Epithelial cell of prostate (primary cell): ENCODE measurements at regions not wholly inside any gene's neighbourhood (a gene's known extent, or its start where the extent isn't known, plus 50 kb on each side); places are given as distances from the start of the nearest gene placed in this dataset.

Source experiments
- DNase-seq: peaks from one replicate; pipeline ENCODE4 v3.0.0-alpha.2; 2011; ENCODE audit warnings: low read depth, low spot score
- H3K27ac ChIP-seq: fragments of 450-650 bp; 2 replicates; pipeline ENCODE4 v1.5.1; 2017; ENCODE audit warnings: mild to moderate bottlenecking

DNA sequence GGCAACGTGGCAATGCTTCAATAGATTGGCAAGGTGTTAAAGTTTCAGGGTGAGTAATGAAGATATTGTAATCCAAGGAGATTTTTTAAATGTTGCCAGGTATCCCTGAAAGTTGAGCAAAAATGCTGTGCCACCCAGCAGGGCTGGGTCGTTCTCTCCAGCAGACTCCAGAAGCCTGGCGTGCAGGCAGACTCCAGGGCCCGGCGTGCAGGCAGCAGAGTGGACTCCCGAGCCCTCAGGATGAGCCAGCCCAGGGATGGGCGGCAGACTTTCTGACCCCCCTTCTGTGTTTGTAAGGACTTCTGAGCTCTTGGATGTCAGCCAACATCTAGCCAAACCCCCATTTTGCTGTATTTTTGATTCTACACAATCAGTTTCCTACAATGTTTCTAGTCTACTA, 289.1 kb downstream of the ZNF516 start:
- H3K27ac ChIP-seq, result no peak overlapping the region
- no peak for DNase-seq

DNA sequence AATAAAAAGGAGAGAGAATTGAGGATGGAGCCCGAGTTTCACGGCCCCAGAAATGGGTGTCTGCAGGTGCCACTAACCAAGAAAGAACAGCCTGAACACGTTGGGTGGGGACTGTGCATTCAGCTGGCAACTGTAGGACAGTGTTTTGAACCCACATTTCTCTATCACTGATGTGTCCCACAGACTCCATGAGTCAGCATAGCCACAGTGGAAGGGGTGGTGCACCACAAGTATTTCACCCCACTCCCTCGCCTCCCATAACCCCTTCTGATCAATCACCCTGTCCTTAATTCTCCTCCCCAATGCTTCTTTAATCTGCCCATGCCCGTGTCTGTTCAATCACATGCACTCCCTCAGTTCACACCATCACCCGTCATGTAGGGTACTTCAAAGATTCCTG, 291.5 kb downstream of the ZNF516 start:
- DNase-seq, result no peak

DNA sequence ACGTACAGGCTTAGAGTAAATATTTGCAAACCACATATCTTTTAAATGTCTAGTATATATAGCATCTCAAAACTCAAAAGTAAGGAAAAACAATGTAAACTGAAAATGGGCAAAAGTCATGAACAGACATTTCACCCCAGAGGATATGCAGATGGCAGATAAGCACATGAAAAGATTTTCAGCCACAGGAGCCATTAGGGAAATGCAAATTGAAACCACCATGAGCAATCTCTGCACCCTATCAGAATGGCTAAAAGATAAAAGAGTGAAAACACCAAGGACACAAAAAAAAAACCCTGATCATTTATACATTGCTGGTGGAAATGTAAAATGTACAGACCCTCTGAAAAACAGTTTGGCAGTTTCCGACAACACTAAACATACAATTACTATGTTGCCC, 292.7 kb downstream of the ZNF516 start:
- H3K27ac ChIP-seq, result no peak overlapping the region
- DNase-seq, result no peak

More for the DNA sequence above, 291.5 kb downstream of the ZNF516 start:
- no peak overlapping the region for H3K27ac ChIP-seq

DNA sequence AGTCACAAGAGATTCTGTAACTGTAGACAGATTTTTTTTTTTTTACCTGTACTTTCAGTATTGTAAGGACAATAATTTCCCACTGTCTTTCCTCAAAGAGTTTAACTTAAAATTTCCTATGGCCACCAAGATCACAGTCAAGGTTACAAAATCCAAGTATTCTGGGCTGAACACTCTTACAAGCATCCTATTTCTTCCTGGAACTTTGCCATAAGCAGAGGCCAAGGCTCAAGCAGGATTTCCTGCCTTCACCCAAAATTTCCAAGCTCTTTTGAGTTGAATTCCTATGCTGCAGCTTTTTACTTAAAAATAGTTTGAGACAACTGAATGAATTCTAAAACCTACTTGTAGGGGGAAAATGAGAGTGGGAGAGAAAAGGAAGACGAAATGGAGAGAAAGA, 299.4 kb downstream of the ZNF516 start:
- H3K27ac ChIP-seq, result no peak overlapping the region
- no peak for DNase-seq

DNA sequence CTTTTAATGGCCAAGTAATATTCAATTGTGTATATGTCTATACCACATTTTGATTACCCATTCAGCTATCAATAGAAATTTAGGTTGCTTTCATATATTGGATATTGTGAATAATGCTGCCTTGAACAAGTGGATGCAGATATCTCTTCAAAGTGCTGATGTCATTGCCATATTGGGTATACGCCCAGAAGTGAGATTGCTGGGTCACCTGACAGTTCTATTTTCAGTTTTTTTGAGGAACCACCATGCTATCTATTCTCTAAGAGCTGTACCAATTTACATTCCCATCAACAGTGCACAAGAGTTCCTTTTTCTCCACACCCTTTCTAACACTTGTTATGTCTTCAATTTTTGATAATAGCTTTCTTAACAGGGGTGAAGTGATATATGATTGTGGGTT, 306.9 kb downstream of the ZNF516 start:
- DNase-seq, result no peak
- H3K27ac ChIP-seq, result no peak overlapping the region

DNA sequence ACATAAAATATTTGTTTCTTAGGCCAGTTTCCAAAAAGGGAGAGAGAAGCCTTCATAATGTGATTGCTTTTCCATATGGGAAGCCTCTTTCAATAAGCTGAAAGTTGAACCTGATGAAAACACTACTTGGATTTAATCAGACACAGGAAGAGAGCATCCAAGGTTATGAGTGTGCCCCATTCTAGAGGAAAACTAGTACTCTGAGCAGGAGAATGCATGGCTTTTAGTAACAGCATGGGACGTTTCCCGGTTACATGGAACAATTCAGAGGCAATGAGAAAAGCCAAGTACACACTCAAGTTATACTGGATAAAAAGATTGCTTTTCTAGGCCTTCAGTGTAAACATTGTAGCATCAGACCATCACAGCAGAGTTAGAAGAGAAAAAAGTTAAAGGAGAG, 315.8 kb downstream of the ZNF516 start:
- no peak for DNase-seq
- no peak overlapping the region for H3K27ac ChIP-seq

DNA sequence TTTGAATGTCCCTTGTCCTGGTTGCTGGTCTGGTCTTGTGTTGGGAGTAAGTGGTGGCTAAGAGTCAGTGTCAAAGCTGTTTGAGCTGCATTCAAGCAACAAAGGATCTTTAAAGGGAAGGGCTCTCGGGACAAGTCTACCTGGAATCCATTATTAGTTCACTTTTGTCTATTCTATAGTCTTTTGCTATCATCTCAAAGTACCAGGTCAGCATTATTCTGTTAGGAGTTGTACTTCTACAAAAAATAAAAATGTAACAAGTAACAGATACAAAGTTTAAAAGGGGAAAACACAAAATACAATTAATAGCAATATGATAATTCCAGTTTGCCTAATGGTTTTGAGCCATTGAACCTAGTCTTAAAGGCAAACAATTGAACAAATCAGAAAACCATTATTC, 317.9 kb downstream of the ZNF516 start:
- no peak for DNase-seq
- no peak overlapping the region for H3K27ac ChIP-seq

DNA sequence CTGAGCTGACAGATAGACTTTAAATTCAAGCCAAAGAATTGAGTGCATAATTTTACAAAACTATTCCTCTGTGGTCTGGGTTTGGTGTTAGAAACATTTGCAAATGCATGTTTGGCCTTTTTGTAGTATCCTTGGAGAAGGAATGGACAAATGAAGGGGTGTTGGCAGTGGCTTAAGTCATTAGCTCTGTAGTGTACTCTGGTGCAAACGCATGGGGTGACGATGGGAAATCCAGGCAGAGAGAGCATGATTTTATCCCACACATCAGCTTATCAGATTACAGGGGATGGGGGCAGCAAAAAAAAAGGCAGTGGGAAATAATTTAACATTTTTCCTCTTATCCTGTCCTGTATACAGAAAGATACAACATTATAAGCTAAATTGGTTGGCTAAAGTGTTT, 320.6 kb downstream of the ZNF516 start:
- H3K27ac ChIP-seq, result no peak overlapping the region
- no peak for DNase-seq

DNA sequence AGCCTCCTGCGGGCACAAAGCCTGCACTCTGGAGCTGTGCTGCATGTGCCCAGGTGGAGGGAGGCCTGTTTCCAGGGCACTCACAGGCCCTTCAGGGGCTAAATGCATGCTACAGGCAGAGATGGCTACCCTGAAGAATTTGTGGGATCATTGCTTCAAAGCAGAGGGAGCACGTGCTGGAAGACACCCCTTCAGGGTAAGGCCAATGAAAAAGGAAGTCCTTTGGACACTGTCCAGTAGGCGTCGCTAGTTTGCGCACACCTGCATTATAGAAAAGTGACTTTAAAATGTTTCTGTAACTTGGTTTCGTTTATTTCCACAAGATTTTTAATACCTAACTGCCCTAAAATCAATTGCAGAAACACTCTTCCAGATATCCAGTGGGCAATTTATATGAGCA, 325.3 kb downstream of the ZNF516 start:
- DNase-seq, result no peak
- no peak overlapping the region for H3K27ac ChIP-seq

DNA sequence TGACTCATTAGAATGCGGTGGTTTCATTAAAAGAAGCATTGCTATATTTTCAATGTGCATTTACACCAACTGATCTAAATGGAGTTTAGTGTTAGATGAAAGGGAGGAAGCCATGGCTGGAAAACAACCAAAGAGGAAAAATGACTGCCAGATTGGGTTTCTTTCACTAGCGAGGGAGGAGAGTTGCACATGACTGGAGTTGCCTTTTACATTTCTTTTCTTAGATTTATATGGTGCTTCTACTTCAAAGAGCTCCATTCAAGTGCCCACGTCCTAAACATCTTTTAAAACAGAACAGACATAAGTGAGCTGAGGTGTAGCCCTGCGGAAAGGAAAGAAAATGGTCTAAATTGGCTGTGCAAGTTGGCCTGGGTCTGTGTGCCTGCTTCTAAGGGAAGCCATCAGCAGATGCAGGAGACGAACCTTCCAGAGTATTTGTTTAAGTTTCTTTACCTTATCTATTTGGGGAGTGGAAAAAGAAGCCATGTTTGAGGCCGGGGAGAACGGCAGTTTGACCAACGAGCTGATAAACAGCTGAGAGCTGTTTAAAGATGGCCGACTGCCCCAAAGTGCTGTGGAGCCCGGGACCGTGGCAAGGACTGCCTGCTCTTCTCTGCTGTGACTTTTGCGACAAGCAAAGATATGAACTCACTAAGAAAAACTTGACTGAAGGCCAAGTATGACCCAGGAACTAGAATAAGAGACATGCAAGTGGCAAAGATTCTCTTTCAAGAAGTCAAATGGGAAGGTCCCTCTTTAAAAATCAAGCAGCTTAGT, 327.0 kb downstream of the ZNF516 start:
- no peak overlapping the region for H3K27ac ChIP-seq
- DNase-seq, result no peak

DNA sequence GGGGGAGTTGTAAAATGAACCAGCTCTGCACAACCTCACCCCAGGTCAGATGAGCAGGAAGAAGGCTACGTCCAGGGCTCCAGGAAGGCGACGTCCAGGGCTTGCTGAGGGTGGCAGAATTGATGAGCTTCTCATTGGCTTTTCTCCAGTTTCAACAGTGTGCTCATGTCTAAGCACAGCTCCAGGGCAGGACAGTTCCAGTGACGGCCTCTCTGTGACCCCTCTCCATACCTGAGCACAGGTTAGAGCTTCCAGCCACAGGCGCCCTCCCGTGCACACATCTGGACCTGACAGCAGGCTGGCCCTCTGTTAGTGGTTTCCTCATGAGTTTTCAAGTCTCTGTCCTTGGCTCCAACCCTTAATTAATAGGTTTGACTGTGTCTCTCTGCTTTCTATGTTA, 327.6 kb downstream of the ZNF516 start:
- H3K27ac ChIP-seq, result no peak overlapping the region
- no peak for DNase-seq

DNA sequence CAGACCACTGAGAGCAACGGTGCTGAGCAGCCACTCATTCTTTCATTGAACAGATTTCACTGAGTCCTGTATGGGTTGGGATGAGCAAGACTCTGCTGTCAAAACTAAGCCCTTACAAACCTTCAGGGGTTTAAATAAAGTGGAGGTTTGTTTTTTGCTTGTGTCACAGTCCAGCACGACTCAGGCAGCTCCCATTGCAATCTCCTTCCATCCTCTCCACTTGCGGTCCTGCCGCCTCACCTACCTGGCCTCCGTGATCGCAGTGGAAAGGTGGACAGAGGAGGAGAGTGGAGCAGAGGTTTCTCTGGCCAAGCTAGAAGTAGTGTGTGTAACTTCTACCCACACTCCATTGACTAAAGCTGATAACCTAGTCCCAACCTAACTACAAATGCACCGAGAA, 332.2 kb downstream of the ZNF516 start:
- no peak overlapping the region for H3K27ac ChIP-seq
- DNase-seq, result no peak

DNA sequence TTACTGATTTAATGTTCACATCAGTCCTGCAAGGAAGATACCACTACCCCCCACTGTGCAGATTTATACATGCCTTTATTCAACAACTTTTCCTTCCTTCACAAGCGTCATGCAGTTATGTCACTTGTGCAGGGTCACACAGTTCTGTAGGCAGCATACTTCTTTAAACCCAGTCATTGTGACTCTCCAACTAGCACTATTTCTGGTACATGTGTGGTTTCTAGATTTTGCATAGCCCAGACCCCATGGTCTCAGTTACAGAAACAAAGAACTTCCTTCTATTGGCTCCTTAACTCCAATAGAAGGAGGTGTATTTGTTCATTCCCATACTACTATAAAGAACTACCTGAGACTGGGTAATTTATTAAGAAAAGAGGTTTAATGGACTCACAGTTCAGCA, 333.1 kb downstream of the ZNF516 start:
- DNase-seq, result no peak
- H3K27ac ChIP-seq, result no peak overlapping the region

DNA sequence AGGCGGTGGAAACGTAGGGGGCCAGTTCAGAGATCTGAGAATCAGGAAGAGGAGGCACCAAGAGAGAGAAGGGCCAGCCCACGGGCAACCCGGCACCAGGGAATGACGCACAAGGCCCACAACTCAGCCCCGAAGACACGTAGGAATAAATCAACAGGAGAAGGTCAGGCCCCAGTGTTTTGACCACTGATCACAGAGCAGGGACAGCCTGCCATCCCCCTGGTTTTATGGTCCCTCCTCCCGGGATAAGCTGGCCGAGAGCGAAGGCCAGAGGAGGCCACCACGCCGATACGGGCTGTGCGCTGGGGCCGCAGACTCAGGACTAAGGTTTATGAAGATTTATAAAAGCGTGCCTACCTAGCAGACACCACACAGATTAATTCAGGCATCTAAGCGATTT, 341.4 kb downstream of the ZNF516 start:
- DNase-seq, result no peak
- H3K27ac ChIP-seq, result no peak overlapping the region

DNA sequence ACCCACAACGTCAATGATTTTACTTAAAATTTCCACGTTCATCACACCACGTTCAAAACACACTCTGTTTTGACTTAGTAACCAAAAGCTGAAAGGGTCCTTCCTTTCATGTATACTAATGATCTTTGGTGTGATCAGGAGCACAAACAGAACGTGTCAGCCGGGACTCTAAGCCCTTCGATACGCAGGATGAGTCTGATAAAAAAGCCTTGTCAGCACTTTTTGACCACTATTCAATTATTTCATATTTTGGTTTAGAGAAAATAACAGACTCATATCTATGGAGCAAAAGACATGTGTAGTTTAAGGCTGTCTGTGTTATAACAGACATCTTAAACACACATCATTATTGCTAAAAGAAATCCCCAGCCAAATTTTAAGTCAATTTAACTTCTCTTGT, 345.3 kb downstream of the ZNF516 start:
- DNase-seq, result no peak
- no peak overlapping the region for H3K27ac ChIP-seq

DNA sequence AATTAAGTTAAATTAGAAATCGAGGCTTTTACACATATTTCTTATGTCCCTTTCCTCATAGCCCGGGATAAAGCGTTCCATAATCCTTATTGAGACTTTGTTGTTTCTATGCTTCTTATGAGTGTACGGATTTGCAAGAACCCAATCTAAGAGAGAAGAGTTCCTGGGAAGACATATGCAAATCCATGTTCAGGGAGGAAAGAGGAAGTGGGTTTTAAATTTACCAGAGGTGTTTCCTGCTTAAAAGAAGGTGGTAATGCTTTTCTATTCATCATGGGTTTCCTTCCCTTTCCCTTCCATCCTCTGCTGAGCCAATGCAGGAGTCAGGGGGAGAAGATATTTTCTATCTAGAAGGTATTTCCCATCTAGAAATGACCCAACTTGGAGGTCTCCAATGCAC, 345.8 kb downstream of the ZNF516 start:
- H3K27ac ChIP-seq, result no peak overlapping the region
- DNase-seq, result no peak

DNA sequence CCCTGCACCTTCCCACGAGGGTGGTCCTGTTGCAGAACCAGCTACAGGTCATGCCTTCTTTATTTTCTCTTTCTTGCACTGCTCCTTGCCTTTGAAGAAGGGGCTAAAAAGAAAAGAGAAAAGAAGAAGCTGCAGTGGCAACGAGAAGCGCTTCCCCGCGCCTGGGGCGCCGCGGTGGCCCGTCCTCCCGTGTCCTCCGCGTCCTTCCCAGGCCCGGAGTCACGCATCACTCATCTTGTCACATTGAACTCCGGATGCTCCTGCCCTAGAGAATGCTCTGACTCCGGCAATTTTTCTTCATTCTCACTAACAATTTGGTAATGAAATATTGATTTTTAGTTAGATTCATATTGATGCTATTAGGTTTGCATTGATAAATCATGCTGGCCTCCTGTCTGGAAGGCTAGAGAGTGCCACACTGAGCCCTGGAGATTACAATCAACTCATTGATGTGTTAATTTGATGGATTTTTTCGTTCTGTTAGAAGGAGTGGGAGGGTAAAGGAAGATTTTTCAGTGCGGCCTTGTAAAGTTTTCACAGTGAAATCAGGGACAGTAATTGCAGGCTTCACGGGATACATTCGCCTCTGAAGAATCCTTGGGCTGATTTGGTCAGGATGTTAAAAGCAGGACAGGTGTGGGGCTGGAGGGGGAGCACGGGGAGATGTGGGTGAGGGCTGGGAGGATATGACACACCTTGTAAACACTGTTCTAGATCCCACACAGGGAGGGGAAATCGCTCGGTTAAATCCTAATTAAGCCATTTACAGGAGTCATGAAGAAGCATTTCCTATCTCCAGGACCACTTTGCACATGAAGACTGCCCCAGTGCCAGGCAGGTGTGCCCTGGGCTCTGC, 349.3 kb downstream of the ZNF516 start:
- no peak overlapping the region for H3K27ac ChIP-seq

DNA sequence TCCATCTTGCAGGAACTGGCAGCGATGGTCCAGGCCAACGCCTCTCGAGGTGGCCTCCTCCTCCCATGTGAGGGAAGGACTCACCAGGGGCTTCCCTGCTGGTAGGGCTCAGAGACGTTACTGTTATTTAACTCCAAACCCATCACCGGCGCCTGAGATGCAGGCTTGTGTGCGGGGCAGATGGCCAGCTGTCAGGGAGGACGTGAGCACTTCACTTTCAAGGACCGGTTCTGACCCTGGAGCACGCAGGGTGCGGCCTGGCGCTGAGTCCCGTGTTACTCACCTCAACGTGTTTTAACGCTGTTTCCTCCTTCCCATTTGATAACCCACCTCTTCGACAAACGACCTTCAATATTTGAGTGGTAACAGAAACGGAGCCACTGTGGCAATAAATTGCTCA, 350.2 kb downstream of the ZNF516 start:
- no peak overlapping the region for H3K27ac ChIP-seq
- no peak for DNase-seq

More for the DNA sequence above, 349.3 kb downstream of the ZNF516 start:
- DNase-seq, result no peak

DNA sequence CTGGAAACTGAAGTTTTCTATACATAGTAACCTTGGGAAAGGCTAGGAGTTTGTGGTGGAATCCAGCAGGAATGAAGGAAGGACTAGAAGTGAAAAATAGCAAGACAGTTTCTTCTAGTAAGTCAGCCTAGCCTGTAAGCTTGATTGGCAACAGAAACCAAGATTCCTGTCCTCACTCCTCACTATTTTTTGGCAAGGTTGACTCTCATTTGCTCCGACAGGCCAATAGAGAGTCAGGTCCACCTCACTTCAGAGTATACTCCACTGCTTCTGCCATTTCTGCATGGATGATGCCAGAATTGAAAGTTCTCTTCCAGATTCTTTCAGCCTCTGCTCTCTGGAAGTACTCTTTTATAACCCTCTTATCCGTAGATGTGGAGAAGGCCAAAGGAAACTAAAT, 352.4 kb downstream of the ZNF516 start:
- H3K27ac ChIP-seq, result no peak overlapping the region
- no peak for DNase-seq

DNA sequence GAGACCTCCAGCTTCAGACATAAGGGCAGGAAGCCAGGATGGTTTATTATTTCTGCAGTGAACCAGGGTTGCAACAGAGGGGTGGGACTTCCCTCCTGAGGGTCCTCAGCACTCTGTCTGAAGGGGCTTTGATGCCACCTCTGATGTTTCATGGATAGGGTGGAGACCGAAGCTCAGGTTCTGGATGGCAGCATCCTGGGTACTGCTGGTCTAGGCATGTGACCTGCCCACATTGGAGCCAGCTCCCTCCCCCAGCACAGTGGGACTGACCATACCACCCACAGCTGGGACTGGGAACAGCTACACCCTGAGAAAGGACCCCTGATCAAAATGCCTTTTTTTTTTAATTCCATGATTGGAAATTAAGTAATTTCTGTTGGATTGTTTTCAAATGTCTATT, 355.2 kb downstream of the ZNF516 start:
- no peak overlapping the region for H3K27ac ChIP-seq
- no peak for DNase-seq

DNA sequence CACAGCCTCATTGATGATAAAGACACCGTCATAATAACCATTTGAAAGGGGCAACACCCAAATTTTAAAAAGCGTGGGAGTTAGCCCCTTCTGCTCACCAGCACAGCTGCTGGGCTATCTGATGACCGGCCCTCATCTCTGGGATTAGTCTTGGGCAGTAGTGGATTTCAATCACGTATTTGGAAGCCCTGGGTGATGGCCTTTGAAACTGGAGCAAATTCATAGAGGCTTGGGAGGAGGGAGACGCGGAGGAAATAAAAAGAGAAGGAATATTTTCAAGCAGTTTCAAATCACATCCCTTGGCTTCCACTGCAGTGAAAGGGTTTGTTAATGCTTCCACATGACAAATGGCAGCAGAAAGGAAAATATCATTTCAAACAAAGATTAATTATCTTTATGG, 357.8 kb downstream of the ZNF516 start:
- no peak for DNase-seq

DNA sequence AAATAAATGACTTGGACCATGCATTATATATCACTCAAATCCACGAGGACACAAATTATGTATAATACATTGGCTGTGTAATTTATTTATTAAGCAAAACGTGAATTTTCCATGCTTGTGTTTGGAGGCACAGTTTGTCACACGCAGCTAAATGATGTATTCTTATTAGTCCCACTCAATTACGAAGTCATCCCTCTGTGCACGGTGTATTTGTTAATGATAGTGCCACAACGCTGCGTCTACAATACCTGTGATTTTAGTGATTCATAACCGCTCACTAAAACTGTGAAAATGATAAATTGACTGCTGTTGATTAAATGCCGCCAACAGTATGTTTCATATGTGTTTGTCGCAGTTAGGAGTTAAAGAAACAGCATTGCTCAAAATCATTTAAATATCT, 358.3 kb downstream of the ZNF516 start:
- H3K27ac ChIP-seq, result no peak overlapping the region
- no peak for DNase-seq

More for the DNA sequence above, 357.8 kb downstream of the ZNF516 start:
- no peak overlapping the region for H3K27ac ChIP-seq
